ENCODE measurements at regions not wholly inside any gene's neighbourhood (a gene's known extent, or its start where the extent isn't known, plus 50 kb on each side); places are given as distances from the start of the nearest gene placed in this dataset.

- TF ChIP-seq ZNF274 (IDR thresholded peaks at IDR 0.05; ENCODE audit: low read depth, low read length) (no peak), SUZ12 (IDR thresholded peaks at IDR 0.05; ENCODE audit: extremely low read depth, insufficient read depth, insufficient read length) (no peak), YY1 (IDR thresholded peaks at IDR 0.05; ENCODE audit: insufficient read depth, insufficient read length) (no peak)
Observed at GRCh38 chr13:44158098-44158521, 215.5 kb upstream of the SERP2 start.
